ENCODE measurements at regions not wholly inside any gene's neighbourhood (a gene's known extent, or its start where the extent isn't known, plus 50 kb on each side); places are given as distances from the start of the nearest gene placed in this dataset.
"Not testable (repeated sequence)": the region's sequence is repeated elsewhere in the genome, so short reads cannot be mapped to it uniquely, and the experiment has no call there.

DNA sequence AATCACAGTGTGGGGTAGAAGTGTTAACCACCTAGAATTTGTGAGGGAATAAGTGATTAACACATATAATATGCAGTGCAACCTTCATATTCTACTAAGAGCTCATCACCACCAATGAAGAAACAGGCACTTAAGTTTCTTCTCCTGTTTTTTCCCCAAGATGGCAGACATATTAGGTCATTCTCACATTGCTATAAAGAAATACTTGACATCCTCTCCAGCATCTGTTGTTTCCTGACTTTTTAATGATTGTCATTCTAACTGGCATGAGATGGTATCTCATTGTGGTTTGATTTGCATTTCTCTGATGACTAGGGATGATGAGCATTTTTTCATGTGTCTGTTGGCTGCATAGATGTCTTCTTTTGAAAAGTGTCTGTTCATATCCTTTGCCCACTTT is 301.5 kb upstream of the CLEC14A start:
- H3K4me1 ChIP-seq (ENCODE audit: control insufficient read depth in 1 of 2, insufficient read depth in 2 of 2, low read length in 2 of 2); H3K36me3 ChIP-seq (ENCODE audit: control insufficient read depth in 1 of 2, insufficient read depth in 2 of 2, low read length in 1 of 2); H3K27me3 ChIP-seq (ENCODE audit: control insufficient read depth in 1 of 2, insufficient read depth in 2 of 2, low read length in 1 of 2); DNase-seq; H3K27ac ChIP-seq (ENCODE audit: low read depth in 1 of 2, low read length in 2 of 2); H3K9me3 ChIP-seq (ENCODE audit: control insufficient read depth, low read length); ATAC-seq (ENCODE audit: low FRiP score); H3K4me3 ChIP-seq (ENCODE audit: low read length in 2 of 2); intact Hi-C loops (cut with DNase I): not testable (repeated sequence)

DNA sequence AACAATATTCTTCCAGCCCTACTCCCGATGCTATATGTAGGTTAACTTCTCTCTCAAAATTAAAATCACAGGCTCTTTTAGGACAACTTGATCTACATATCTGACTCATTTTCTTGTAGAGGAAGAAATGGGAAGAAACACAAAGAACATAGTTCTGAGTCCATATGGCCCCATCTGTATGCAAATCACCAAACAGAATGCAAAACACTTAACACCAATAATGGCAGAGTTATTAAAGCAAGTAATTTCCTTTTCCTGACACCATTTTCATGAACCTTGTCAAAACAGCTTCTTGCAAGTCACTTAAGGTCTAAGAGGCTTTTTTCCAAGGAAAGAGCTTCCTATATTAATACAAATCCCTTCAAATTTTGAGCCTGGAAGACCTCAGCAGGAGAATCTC is 300.4 kb upstream of the CLEC14A start:
- Histone ChIP-seq H3K4me3 (ENCODE audit: low read length in 2 of 2) (no peak overlapping the region), H3K27ac (ENCODE audit: low read depth in 1 of 2, low read length in 2 of 2) (no peak overlapping the region), H3K36me3 (ENCODE audit: control insufficient read depth in 1 of 2, insufficient read depth in 2 of 2, low read length in 1 of 2) (no peaks in the 10 kb centered on the region), H3K4me1 (ENCODE audit: control insufficient read depth in 1 of 2, insufficient read depth in 2 of 2, low read length in 2 of 2) (no peaks in the 10 kb centered on the region), H3K9me3 (ENCODE audit: control insufficient read depth, low read length) (peaks cover 6% of the 10 kb centered on the region), H3K27me3 (ENCODE audit: control insufficient read depth in 1 of 2, insufficient read depth in 2 of 2, low read length in 1 of 2) (no peaks in the 10 kb centered on the region)
- ATAC-seq (ENCODE audit: low FRiP score) (no peak), DNase-seq (no peak)
- intact Hi-C loops (cut with DNase I) = no loop called here
- WGBS, 2 donors = 48 to 66% methylated on average over 1 of the region's 1 CpG

DNA sequence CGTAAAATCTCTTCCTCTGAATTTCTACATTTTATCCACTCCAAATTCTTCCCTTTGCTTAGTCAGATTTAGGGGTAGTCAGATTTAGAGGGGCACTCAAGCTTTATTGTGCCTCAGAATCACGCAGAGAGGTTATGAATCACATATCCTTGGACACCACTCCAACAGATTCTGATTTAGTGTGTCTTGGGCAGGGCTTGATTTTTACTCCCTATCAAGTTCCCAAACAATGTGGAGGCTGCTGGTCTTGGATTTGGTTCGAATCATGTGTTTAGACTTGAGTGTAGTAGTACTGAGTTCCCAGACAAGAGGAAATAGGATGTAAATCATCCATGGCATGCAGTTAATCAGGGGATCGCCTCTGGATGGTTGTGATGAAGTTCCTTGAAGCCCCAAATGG is 298.1 kb upstream of the CLEC14A start:
- DNase-seq = no peak
- intact Hi-C loops (cut with DNase I) = no loop called here
- Histone ChIP-seq H3K36me3 (ENCODE audit: control insufficient read depth in 1 of 2, insufficient read depth in 2 of 2, low read length in 1 of 2) (no peaks in the 10 kb centered on the region), H3K4me3 (ENCODE audit: low read length in 2 of 2) (no peak overlapping the region), H3K4me1 (ENCODE audit: control insufficient read depth in 1 of 2, insufficient read depth in 2 of 2, low read length in 2 of 2) (no peaks in the 10 kb centered on the region), H3K27ac (ENCODE audit: low read depth in 1 of 2, low read length in 2 of 2) (no peak overlapping the region), H3K9me3 (ENCODE audit: control insufficient read depth, low read length) (no peaks in the 10 kb centered on the region), H3K27me3 (ENCODE audit: control insufficient read depth in 1 of 2, insufficient read depth in 2 of 2, low read length in 1 of 2) (no peaks in the 10 kb centered on the region)
- 29 to 43% methylated on average over 4 of the region's 4 CpGs for WGBS, 2 donors
- no peak for ATAC-seq (ENCODE audit: low FRiP score)

DNA sequence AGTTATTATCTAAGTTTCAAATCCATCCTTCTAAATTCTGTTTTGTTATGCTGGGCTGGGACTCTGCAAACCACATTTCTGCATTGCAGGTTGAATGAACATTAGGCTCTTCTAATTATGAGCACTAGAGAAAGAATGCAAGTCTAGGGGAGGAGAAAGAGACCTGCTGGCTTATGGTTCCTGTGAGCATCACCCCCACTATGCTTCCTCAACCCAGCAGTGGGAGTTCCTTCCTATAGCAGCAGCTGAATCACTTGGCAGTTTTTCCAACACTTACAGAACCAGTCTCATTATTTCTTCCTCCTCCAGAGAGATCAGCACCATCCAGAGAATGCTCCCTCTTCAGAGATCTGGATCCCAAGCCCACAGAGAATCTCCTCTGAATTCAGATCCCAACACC is 297.7 kb upstream of the CLEC14A start:
- Histone ChIP-seq H3K4me1 (ENCODE audit: control insufficient read depth in 1 of 2, insufficient read depth in 2 of 2, low read length in 2 of 2) (no peaks in the 10 kb centered on the region), H3K4me3 (ENCODE audit: low read length in 2 of 2) (no peak overlapping the region), H3K27me3 (ENCODE audit: control insufficient read depth in 1 of 2, insufficient read depth in 2 of 2, low read length in 1 of 2) (no peaks in the 10 kb centered on the region), H3K36me3 (ENCODE audit: control insufficient read depth in 1 of 2, insufficient read depth in 2 of 2, low read length in 1 of 2) (no peaks in the 10 kb centered on the region), H3K9me3 (ENCODE audit: control insufficient read depth, low read length) (no peaks in the 10 kb centered on the region), H3K27ac (ENCODE audit: low read depth in 1 of 2, low read length in 2 of 2) (no peak overlapping the region)
- no peak for ATAC-seq (ENCODE audit: low FRiP score)
- DNase-seq = no peak
- intact Hi-C loops (cut with DNase I) = no loop called here

DNA sequence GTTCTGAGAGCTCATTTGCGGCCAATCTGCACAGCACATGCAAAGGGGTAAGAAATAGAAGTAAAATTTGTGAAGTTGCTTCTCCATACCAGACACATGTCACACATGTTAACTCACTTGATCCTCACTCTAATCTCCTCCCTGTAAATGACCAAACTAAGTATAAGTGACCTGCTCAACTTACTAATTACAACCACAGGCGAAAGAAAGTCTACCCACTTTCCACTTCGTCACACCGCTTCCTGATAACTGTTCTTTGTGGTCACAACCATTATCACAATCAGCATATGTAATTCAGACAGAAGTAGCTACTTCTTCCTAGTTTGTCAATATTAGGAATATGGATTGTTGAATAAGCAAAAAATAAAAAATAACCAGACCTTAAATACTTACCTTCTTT is 293.7 kb upstream of the CLEC14A start:
- Histone ChIP-seq H3K4me1 (ENCODE audit: control insufficient read depth in 1 of 2, insufficient read depth in 2 of 2, low read length in 2 of 2) (no peaks in the 10 kb centered on the region), H3K9me3 (ENCODE audit: control insufficient read depth, low read length) (no peaks in the 10 kb centered on the region), H3K27me3 (ENCODE audit: control insufficient read depth in 1 of 2, insufficient read depth in 2 of 2, low read length in 1 of 2) (no peaks in the 10 kb centered on the region), H3K36me3 (ENCODE audit: control insufficient read depth in 1 of 2, insufficient read depth in 2 of 2, low read length in 1 of 2) (no peaks in the 10 kb centered on the region), H3K27ac (ENCODE audit: low read depth in 1 of 2, low read length in 2 of 2) (no peak overlapping the region), H3K4me3 (ENCODE audit: low read length in 2 of 2) (no peak overlapping the region)
- DNase-seq (no peak), ATAC-seq (ENCODE audit: low FRiP score) (no peak)
- 80 to 85% methylated on average over 4 of the region's 4 CpGs for WGBS, 2 donors
- intact Hi-C loops (cut with DNase I) = no loop called here

DNA sequence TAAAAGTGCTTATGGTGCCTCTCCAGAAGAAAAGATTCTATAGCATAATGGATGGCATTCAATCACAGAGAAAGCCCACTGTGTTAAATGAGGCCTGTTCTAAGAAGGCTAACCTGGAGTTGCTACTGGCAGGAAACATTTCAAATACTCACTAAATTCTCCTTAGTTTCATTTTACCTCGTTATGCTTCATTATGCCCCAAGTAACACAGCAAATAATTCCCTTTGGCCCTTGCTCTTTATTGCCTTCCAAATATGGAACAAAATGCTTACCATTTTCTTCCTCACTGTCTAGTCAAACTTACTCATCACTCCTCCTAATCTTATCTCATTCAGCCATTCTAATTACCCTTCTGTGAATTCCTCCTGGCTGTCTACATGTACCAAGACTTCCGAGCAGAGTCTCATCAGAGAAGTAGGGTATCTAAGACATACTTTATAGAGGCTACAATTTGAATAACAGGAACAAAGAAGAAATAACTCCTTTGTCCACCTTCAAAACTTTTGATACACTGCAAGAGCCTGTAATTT is 292.1 kb upstream of the CLEC14A start:
- Histone ChIP-seq H3K27ac (ENCODE audit: low read depth in 1 of 2, low read length in 2 of 2) (no peak overlapping the region), H3K27me3 (ENCODE audit: control insufficient read depth in 1 of 2, insufficient read depth in 2 of 2, low read length in 1 of 2) (no peaks in the 10 kb centered on the region), H3K36me3 (ENCODE audit: control insufficient read depth in 1 of 2, insufficient read depth in 2 of 2, low read length in 1 of 2) (no peaks in the 10 kb centered on the region), H3K4me1 (ENCODE audit: control insufficient read depth in 1 of 2, insufficient read depth in 2 of 2, low read length in 2 of 2) (no peaks in the 10 kb centered on the region), H3K9me3 (ENCODE audit: control insufficient read depth, low read length) (no peaks in the 10 kb centered on the region), H3K4me3 (ENCODE audit: low read length in 2 of 2) (no peak overlapping the region)
- ATAC-seq (ENCODE audit: low FRiP score) (no peak), DNase-seq (no peak)
- WGBS, 2 donors = 83 to 91% methylated on average over 2 of the region's 2 CpGs
- intact Hi-C loops (cut with DNase I) = no loop called here

DNA sequence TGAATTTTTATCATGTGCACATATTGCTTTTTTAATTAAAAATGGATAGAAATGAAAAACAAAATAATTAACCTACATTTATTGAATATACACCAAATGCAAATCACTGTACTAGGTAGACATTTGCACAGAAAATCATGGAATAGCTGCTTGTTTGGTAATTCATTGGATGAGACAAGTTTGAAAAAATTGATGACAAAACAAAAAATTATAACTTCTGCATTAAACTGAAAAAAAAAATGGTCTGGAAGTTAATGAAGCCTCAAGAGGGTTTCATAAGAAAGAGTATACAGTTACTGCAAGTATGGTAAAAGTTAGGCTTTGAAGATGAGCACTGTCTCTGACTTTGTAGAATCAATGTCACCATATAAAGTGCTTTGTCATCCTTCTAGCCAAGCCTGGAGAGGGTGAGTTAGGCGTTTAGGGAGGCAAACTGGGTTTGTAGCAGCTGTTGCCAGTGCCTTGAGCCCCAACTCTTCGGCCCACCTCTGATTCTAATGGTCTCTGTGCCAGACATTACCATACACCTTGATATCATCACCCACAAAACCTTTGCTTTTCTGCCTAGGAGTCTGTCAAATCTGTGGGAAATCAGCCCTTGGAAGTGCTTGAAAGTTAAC is 291.1 kb upstream of the CLEC14A start:
- DNase-seq (no peak), ATAC-seq (ENCODE audit: low FRiP score) (no peak)
- Histone ChIP-seq H3K27ac (ENCODE audit: low read depth in 1 of 2, low read length in 2 of 2) (no peak overlapping the region), H3K27me3 (ENCODE audit: control insufficient read depth in 1 of 2, insufficient read depth in 2 of 2, low read length in 1 of 2) (no peaks in the 10 kb centered on the region), H3K4me3 (ENCODE audit: low read length in 2 of 2) (no peak overlapping the region), H3K36me3 (ENCODE audit: control insufficient read depth in 1 of 2, insufficient read depth in 2 of 2, low read length in 1 of 2) (no peaks in the 10 kb centered on the region), H3K4me1 (ENCODE audit: control insufficient read depth in 1 of 2, insufficient read depth in 2 of 2, low read length in 2 of 2) (no peaks in the 10 kb centered on the region), H3K9me3 (ENCODE audit: control insufficient read depth, low read length) (no peaks in the 10 kb centered on the region)
- 73 to 74% methylated on average over 2 of the region's 2 CpGs for WGBS, 2 donors
- intact Hi-C loops (cut with DNase I) = no loop called here

DNA sequence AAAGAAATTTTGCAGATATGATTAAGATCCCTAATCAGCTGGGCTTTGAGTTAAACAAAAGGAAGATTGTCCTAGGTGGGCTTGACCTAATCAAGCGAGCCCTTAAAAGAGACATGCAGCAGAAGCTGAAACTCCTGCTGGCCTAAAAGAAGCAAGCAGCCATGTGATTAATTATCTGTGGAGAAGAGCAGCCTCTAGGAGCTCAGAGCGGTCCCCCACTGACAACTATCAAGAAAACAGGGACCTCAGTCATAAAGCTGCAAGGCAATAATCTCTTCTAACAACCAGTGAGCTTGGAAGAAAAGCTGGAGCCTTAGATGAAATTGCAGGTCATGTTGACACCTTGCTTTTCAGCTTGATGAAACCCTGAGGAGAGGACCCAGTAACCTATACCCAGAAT is 288.9 kb upstream of the CLEC14A start:
- ATAC-seq (ENCODE audit: low FRiP score) (no peak), DNase-seq (no peak)
- no peaks in the 10 kb centered on the region for H3K27me3 ChIP-seq (ENCODE audit: control insufficient read depth in 1 of 2, insufficient read depth in 2 of 2, low read length in 1 of 2)
- no peaks in the 10 kb centered on the region for H3K9me3 ChIP-seq (ENCODE audit: control insufficient read depth, low read length)
- H3K36me3 ChIP-seq (ENCODE audit: control insufficient read depth in 1 of 2, insufficient read depth in 2 of 2, low read length in 1 of 2) = no peaks in the 10 kb centered on the region
- no peak overlapping the region for H3K4me3 ChIP-seq (ENCODE audit: low read length in 2 of 2)
- H3K4me1 ChIP-seq (ENCODE audit: control insufficient read depth in 1 of 2, insufficient read depth in 2 of 2, low read length in 2 of 2) = no peaks in the 10 kb centered on the region
- intact Hi-C loops (cut with DNase I) = no loop called here
- WGBS, 2 donors = 46 to 54% methylated on average over 2 of the region's 2 CpGs
- H3K27ac ChIP-seq (ENCODE audit: low read depth in 1 of 2, low read length in 2 of 2) = no peak overlapping the region

DNA sequence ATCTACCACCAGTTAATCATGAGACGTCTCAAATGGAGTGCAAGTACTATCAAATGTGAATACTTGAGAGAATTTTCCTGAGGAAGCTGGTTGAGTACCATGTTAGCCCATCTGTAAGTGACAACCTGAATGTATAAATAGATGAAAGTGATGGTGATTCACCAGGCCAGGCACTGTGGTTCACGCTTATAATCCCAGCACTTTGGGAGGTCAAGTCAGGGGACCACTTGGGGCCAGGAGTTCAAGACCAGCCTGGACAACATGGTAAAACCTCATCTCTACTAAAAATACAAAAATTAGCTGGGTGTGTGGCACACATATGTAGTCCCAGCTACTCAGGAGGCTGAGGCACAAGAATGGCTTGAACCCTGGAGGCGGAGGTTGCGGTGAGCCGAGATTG is 288.0 kb upstream of the CLEC14A start:
- intact Hi-C loops (cut with DNase I); ATAC-seq (ENCODE audit: low FRiP score); H3K9me3 ChIP-seq (ENCODE audit: control insufficient read depth, low read length); H3K27ac ChIP-seq (ENCODE audit: low read depth in 1 of 2, low read length in 2 of 2); H3K4me3 ChIP-seq (ENCODE audit: low read length in 2 of 2); DNase-seq; H3K27me3 ChIP-seq (ENCODE audit: control insufficient read depth in 1 of 2, insufficient read depth in 2 of 2, low read length in 1 of 2); H3K36me3 ChIP-seq (ENCODE audit: control insufficient read depth in 1 of 2, insufficient read depth in 2 of 2, low read length in 1 of 2); H3K4me1 ChIP-seq (ENCODE audit: control insufficient read depth in 1 of 2, insufficient read depth in 2 of 2, low read length in 2 of 2): not testable (repeated sequence)
- WGBS, 2 donors = 84 to 87% methylated on average over 5 of the region's 5 CpGs

Measured in aorta (tissue), 5 donors.